Fibroblast of villous mesenchyme (primary cell): ENCODE measurements at regions not wholly inside any gene's neighbourhood (a gene's known extent, or its start where the extent isn't known, plus 50 kb on each side); places are given as distances from the start of the nearest gene placed in this dataset.

Source experiments
- DNase-seq: peaks from one replicate; pipeline ENCODE4 v3.0.0-alpha.2; 2010; ENCODE audit warnings: low read depth
- H3K4me3 ChIP-seq: 2 replicates; pipeline ENCODE4 v1.5.1; 2011; ENCODE audit warnings: low read depth, mild to moderate bottlenecking, low read length
- TF ChIP-seq, protein P1 (sequence below): IDR thresholded peaks from 2 replicates; pipeline ENCODE4 v1.5.1; 2012; ENCODE audit warnings: low read depth, mild to moderate bottlenecking, low read length; ENCODE audit not compliant: insufficient read depth

DNA sequence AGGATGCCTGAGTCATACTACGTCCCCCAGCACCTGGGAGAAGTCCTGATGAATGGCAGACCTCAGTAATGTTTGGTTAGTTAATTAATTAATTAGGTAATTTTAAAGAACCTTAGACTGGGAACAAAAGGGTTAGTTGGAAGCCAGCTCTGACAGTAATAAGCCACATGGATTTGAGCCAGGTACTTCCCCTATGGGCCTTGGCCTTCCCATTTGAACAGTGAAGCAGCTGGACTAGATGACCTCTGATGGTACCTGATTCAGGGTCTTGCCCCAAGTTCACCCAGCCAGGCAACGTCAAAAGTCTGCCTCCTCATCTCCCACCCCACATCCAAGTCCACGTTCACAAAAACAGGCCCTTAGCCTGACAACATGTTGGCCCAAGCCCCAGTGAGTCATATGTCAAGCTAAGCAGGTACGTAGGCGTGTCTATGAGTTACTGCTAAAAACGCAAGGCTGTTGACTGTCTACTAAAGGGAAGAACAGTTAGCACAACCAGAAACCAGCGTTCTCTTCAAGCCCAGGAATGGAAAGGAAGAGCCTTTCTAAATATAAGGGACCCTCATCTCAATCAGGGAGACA is 303.2 kb downstream of the ACTL7B start:
- TF ChIP-seq, protein P1, sequence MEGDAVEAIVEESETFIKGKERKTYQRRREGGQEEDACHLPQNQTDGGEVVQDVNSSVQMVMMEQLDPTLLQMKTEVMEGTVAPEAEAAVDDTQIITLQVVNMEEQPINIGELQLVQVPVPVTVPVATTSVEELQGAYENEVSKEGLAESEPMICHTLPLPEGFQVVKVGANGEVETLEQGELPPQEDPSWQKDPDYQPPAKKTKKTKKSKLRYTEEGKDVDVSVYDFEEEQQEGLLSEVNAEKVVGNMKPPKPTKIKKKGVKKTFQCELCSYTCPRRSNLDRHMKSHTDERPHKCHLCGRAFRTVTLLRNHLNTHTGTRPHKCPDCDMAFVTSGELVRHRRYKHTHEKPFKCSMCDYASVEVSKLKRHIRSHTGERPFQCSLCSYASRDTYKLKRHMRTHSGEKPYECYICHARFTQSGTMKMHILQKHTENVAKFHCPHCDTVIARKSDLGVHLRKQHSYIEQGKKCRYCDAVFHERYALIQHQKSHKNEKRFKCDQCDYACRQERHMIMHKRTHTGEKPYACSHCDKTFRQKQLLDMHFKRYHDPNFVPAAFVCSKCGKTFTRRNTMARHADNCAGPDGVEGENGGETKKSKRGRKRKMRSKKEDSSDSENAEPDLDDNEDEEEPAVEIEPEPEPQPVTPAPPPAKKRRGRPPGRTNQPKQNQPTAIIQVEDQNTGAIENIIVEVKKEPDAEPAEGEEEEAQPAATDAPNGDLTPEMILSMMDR, result no peak
- no peak overlapping the region for H3K4me3 ChIP-seq
- no peak for DNase-seq

DNA sequence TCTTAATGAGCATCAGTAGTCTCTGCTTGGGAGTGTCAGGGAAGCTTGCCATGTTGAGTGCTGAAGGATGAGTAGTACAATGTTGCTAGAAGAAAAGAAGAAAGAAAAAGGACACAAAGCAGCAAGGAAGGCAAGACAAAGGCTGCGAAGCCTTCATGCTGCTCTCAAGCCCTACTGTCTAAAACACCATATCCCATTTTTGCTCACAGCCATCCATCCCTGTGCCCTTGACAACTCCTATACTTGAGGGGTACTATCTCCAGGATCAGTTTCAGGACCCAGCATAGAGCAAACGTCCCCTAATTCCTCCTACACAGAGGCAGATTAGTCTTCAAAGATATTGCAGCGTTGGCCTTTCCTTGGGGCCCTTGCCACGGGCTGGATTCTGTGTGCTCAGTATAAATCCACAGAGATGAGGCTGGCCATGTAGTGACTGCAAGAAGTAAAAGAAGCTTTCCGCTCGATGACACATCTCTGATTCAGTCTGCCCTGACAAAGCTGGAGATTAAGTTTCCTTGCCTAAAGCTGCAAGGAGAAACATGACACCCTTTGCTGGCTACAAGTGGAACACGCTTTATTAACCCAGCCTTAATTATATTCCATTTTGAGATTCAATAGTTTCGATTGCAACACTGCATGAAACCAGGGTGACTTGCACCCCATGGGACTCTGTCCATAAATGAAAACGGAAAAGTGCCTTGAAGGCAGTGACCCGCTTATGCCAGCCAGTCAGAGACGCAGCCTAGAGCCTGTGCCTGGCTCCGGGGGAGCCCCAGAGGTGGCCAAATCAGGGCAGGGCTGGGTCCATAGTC is 304.6 kb downstream of the ACTL7B start:
- peak; percentile 82 for DNase-seq
- TF ChIP-seq, protein P1, result no peak
- H3K4me3 ChIP-seq, result no peak overlapping the region

GRCh38 chr9:108550106-108550505 is 305.7 kb downstream of the ACTL7B start:
- DNase-seq, result peak; percentile 53
- TF ChIP-seq, protein P1, result no peak
- H3K4me3 ChIP-seq, result no peak overlapping the region

DNA sequence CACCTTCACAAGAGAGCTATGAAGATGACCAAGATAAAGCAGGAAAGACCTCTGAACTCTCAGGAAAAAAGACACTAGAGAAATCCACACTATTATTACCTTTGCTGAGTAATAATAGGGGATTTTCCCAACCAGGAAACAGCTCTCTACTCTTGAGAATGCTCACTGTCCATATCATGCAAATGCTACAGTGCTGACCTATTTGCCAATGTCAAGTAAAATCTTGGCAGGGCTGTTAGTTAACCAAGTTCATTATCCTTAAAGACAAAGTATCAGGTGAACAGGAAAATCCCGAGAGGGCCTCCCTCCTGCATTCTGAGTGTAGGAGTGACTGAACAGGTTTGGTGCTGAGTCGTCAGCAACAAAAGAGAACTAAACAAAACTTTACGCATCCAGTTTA is 306.6 kb downstream of the ACTL7B start:
- H3K4me3 ChIP-seq, result no peak overlapping the region
- no peak for DNase-seq
- TF ChIP-seq, protein P1, result no peak

DNA sequence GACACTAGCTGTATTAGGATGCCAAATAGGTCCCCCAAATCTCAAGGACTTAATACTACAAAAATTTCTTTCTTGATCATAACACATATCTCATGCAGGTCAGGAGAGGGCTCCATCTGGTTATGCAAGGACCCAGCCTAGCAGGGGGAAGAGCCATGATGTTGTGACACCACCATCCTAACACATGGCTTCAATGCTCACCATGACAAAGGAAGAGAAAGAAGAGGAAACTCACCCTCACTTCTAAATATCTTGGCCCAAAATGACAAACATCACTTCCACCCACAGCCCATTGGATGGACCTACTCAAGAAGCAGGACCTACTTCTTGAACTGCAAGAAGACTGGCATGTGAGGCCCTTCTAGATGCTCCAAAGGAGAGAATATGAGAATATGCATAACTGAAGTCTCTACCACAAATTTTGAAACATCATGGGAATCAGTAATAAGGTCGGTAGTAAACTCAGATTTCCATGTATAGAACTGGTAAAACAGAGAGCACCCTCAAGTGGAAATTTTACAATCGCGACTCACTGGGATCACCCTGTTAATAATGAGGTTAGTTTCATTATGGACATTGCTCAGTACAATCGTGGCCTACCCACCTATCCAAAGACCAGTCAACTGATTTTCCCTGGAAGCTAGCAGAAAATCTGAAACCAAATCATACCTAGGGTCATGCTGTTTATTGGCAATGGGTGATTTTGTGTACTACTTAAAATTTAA is 308.2 kb downstream of the ACTL7B start:
- no peak for DNase-seq
- TF ChIP-seq, protein P1, result no peak
- H3K4me3 ChIP-seq, result no peak overlapping the region

DNA sequence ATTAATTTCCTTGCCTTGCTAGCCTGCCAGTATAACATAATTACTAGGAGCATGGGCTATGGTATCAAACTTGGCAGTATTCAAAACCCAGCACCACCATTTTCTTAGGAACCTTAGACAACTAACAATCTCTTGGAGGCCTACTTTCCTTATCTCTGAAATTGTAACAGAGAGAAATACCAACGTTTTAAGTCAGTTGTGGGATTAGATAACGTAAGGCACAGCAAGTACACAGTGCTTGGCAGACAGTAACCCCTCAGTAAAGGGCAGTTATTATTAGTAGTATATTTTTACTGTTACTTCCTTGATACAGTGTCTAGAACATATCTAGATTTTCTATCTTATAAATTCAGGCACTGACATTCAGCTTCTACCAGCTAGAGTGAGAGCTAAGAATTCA is 309.6 kb downstream of the ACTL7B start:
- no peak overlapping the region for H3K4me3 ChIP-seq
- DNase-seq, result peak; percentile 60
- TF ChIP-seq, protein P1, result no peak
